ENCODE measurements at regions not wholly inside any gene's neighbourhood (a gene's known extent, or its start where the extent isn't known, plus 50 kb on each side); places are given as distances from the start of the nearest gene placed in this dataset.

GRCh38 chr3:177960014-177960413 is 576.2 kb upstream of the KCNMB2 start:
- H3K4me3 ChIP-seq (replicated peaks in 1 of 3; ENCODE audit: insufficient read depth in 1 of 3, low read depth in 2 of 3, low read length in 3 of 3) = no peak overlapping the region
- H4K20me1 ChIP-seq (ENCODE audit: insufficient read depth, low read length) = no peaks in the 10 kb centered on the region
- no peaks in the 10 kb centered on the region for H3K9me3 ChIP-seq (ENCODE audit: low read length)
- BruUV-seq (replicated peaks) = no TSS peak
- POLR2A ChIA-PET = no interaction called here
- H3K79me2 ChIP-seq (ENCODE audit: insufficient read depth, low read length) = no peaks in the 10 kb centered on the region
- in situ Hi-C loops (cut with HindIII; ENCODE audit: extremely low pct_ligation_motif_present, low pct_unique_long_range_greater_than_20kb) = no loop called here
- FAIRE-seq = no peak
- ATAC-seq = no peak
- no peak for TF ChIP-seq MATR3 (CRISPR knock-in tag; IDR thresholded peaks at IDR 0.05)
- TF ChIP-seq ZNF383 (CRISPR knock-in tag; IDR thresholded peaks at IDR 0.05; ENCODE audit: borderline replicate concordance) = no peak
- TF ChIP-seq CCDC6 (CRISPR knock-in tag; IDR thresholded peaks at IDR 0.05) = no peak
- TF ChIP-seq ZNF792 (CRISPR knock-in tag; IDR thresholded peaks at IDR 0.05) = no peak
- no peak for TF ChIP-seq ZNF574 (CRISPR knock-in tag; IDR thresholded peaks at IDR 0.05)
- TF ChIP-seq ZNF207 (IDR thresholded peaks at IDR 0.05; ENCODE audit: borderline replicate concordance) = no peak
- TF ChIP-seq ETS1 (CRISPR knock-in tag; IDR thresholded peaks at IDR 0.05) = no peak
- no peak for TF ChIP-seq KLF11 (CRISPR knock-in tag; IDR thresholded peaks at IDR 0.05)
- TF ChIP-seq JUNB (CRISPR knock-in tag; IDR thresholded peaks at IDR 0.05; ENCODE audit: borderline replicate concordance) = no peak
- TF ChIP-seq MLXIP (CRISPR knock-in tag; IDR thresholded peaks at IDR 0.05; ENCODE audit: borderline replicate concordance) = no peak
- no peak for TF ChIP-seq ZFP62 (CRISPR knock-in tag; IDR thresholded peaks at IDR 0.05)
- WGBS (ENCODE audit: low lambda C conversion rate) = 43% methylated on average over 2 of the region's 2 CpGs
- H3K36me3 ChIP-seq (replicated peaks in 1 of 2; ENCODE audit: control insufficient read depth in 1 of 2, insufficient read depth in 2 of 2, low read length in 2 of 2) = no peaks in the 10 kb centered on the region
- no peak for DNase-seq (ENCODE audit: low spot score)
- no peak overlapping the region for H3K27ac ChIP-seq (ENCODE audit: extremely low read length, insufficient read depth, low read length)
- H3K4me2 ChIP-seq (ENCODE audit: low read depth, low read length) = no peak overlapping the region
- CTCF ChIA-PET (ENCODE audit: low intra/inter-chr PET ratio, low total read pairs) = no interaction called here
- no peaks in the 10 kb centered on the region for H3K4me1 ChIP-seq (ENCODE audit: insufficient read depth, low read length)
- no peak overlapping the region for H3K9ac ChIP-seq (ENCODE audit: insufficient read depth, low read depth, low read length)
- no peaks in the 10 kb centered on the region for H3K27me3 ChIP-seq (ENCODE audit: control insufficient read depth in 1 of 2, insufficient read depth in 2 of 2, low read length in 2 of 2)
- no peak overlapping the region for H2AFZ ChIP-seq (ENCODE audit: low read length)
- intact Hi-C loops (cut with micrococcal nuclease; ENCODE audit: unreplicated experiment) = no loop called here
